Vagina (tissue), 2 donors: ENCODE measurements at regions not wholly inside any gene's neighbourhood (a gene's known extent, or its start where the extent isn't known, plus 50 kb on each side); places are given as distances from the start of the nearest gene placed in this dataset.
"Not testable (repeated sequence)": the region's sequence is repeated elsewhere in the genome, so short reads cannot be mapped to it uniquely, and the experiment has no call there.

ENCODE experiments used
- CTCF ChIP-seq, 3 experiments: fragments of 450-650 bp in 2 of 3; fragments of 200-600 bp in 1 of 3; sonication (generic) in 1 of 3; IDR thresholded peaks; one replicate each; pipeline ENCODE4 v1.5.1; 2017 to 2019; ENCODE audit warnings: antibody characterized with exemption in 3 of 3, mild to moderate bottlenecking in 2 of 3, moderate library complexity in 2 of 3
- POLR2A ChIP-seq, 2 donors: fragments of 450-650 bp; IDR thresholded peaks; one replicate each; pipeline ENCODE4 v1.6.1; 2017; ENCODE audit warnings: antibody characterized with exemption in 2 of 2, mild to moderate bottlenecking in 2 of 2, moderate library complexity in 2 of 2
- POLR2AphosphoS5 ChIP-seq, 2 donors: sonication (generic); formaldehyde crosslinking; IDR thresholded peaks; one replicate each; pipeline ENCODE4 v1.9.0; 2017; ENCODE audit warnings: antibody characterized with exemption in 2 of 2, mild to moderate bottlenecking in 2 of 2, low read depth in 1 of 2; ENCODE audit not compliant: insufficient read depth in 1 of 2

GRCh38 chr15:22566510-22566909 is 107.8 kb downstream of the GOLGA6L22 start:
- not testable (repeated sequence) for TF ChIP-seq POLR2A (IDR thresholded peaks at IDR 0.05); CTCF (IDR thresholded peaks at IDR 0.05); POLR2AphosphoS5 (IDR thresholded peaks at IDR 0.05; ENCODE audit: insufficient read depth in 1 of 2, low read depth in 1 of 2)
